ENCODE measurements at regions not wholly inside any gene's neighbourhood (a gene's known extent, or its start where the extent isn't known, plus 50 kb on each side); places are given as distances from the start of the nearest gene placed in this dataset.

DNA sequence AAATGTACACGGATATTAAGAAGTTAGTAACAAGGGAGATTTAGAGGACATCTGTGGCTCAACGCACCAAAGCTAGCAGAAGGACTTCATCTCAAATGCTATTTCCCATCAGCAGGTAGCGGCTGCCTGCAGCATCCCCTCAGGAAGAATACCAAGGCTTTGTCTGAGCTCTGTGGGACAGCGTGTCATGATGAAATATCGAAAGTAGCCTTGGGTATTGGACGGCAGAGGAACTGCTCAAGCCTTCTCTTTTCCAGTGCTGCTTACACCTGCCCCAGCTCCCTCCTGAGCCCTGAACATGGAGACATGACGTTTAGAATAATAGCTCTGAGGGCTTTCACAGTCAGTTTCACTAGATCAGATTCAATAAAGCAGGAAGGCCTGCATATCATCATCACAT, 241.6 kb downstream of the SUCLG1 start:
- TF ChIP-seq, protein P1, sequence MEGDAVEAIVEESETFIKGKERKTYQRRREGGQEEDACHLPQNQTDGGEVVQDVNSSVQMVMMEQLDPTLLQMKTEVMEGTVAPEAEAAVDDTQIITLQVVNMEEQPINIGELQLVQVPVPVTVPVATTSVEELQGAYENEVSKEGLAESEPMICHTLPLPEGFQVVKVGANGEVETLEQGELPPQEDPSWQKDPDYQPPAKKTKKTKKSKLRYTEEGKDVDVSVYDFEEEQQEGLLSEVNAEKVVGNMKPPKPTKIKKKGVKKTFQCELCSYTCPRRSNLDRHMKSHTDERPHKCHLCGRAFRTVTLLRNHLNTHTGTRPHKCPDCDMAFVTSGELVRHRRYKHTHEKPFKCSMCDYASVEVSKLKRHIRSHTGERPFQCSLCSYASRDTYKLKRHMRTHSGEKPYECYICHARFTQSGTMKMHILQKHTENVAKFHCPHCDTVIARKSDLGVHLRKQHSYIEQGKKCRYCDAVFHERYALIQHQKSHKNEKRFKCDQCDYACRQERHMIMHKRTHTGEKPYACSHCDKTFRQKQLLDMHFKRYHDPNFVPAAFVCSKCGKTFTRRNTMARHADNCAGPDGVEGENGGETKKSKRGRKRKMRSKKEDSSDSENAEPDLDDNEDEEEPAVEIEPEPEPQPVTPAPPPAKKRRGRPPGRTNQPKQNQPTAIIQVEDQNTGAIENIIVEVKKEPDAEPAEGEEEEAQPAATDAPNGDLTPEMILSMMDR (tag by site-specific recombination; IDR thresholded peaks at IDR 0.05): no peak
- TF ChIP-seq ZNF514 (tag by site-specific recombination; IDR thresholded peaks at IDR 0.05) (no peak), TCF7L2 (IDR thresholded peaks at IDR 0.05; ENCODE audit: borderline replicate concordance, low read depth, low read length) (no peak)
- TF ChIP-seq, protein P2, sequence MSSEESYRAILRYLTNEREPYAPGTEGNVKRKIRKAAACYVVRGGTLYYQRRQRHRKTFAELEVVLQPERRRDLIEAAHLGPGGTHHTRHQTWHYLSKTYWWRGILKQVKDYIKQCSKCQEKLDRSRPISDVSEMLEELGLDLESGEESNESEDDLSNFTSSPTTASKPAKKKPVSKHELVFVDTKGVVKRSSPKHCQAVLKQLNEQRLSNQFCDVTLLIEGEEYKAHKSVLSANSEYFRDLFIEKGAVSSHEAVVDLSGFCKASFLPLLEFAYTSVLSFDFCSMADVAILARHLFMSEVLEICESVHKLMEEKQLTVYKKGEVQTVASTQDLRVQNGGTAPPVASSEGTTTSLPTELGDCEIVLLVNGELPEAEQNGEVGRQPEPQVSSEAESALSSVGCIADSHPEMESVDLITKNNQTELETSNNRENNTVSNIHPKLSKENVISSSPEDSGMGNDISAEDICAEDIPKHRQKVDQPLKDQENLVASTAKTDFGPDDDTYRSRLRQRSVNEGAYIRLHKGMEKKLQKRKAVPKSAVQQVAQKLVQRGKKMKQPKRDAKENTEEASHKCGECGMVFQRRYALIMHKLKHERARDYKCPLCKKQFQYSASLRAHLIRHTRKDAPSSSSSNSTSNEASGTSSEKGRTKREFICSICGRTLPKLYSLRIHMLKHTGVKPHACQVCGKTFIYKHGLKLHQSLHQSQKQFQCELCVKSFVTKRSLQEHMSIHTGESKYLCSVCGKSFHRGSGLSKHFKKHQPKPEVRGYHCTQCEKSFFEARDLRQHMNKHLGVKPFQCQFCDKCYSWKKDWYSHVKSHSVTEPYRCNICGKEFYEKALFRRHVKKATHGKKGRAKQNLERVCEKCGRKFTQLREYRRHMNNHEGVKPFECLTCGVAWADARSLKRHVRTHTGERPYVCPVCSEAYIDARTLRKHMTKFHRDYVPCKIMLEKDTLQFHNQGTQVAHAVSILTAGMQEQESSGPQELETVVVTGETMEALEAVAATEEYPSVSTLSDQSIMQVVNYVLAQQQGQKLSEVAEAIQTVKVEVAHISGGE (tag by site-specific recombination; conservative IDR thresholded peaks at IDR 0.05; ENCODE audit: low read depth): no peak

All from HEK293 (cell line).